Pulmonary artery endothelial cell (primary cell): ENCODE measurements at regions not wholly inside any gene's neighbourhood (a gene's known extent, or its start where the extent isn't known, plus 50 kb on each side); places are given as distances from the start of the nearest gene placed in this dataset.
"Not testable (repeated sequence)": the region's sequence is repeated elsewhere in the genome, so short reads cannot be mapped to it uniquely, and the experiment has no call there.

Experiments
- DNase-seq: peaks from one replicate; pipeline ENCODE4 v3.0.0-alpha.2; 2011; ENCODE audit warnings: low read depth, low spot score

GRCh38 chr14:66249544-66249943, 236.6 kb upstream of the CCDC196 start:
- no peak for DNase-seq

GRCh38 chr14:66254038-66254437, 232.1 kb upstream of the CCDC196 start:
- DNase-seq = no peak

- DNase-seq = no peak
Measured at GRCh38 chr14:66268802-66269334, 217.3 kb upstream of the CCDC196 start.

GRCh38 chr14:66272221-66272620, 213.9 kb upstream of the CCDC196 start:
- DNase-seq = no peak

GRCh38 chr14:66273261-66273832, 212.8 kb upstream of the CCDC196 start:
- DNase-seq = no peak

- DNase-seq = not testable (repeated sequence)
Measured at GRCh38 chr14:66278418-66278817, 207.8 kb upstream of the CCDC196 start.

GRCh38 chr14:66281036-66281776, 205.0 kb upstream of the CCDC196 start:
- no peak for DNase-seq

GRCh38 chr14:66284346-66284745, 201.8 kb upstream of the CCDC196 start:
- DNase-seq = no peak

- DNase-seq = no peak
Measured at GRCh38 chr14:66288511-66288910, 197.7 kb upstream of the CCDC196 start.

- DNase-seq = no peak
Measured at GRCh38 chr14:66291756-66292155, 194.4 kb upstream of the CCDC196 start.

- no peak for DNase-seq
Measured at GRCh38 chr14:66293533-66294105, 192.6 kb upstream of the CCDC196 start.

GRCh38 chr14:66295386-66295785, 190.8 kb upstream of the CCDC196 start:
- DNase-seq = no peak

- DNase-seq = no peak
Measured at GRCh38 chr14:66300886-66301285, 185.3 kb upstream of the CCDC196 start.

- DNase-seq = no peak
Measured at GRCh38 chr14:66306101-66306500, 180.1 kb upstream of the CCDC196 start.

GRCh38 chr14:66311058-66311457, 175.1 kb upstream of the CCDC196 start:
- no peak for DNase-seq

GRCh38 chr14:66311990-66312389, 174.2 kb upstream of the CCDC196 start:
- DNase-seq = no peak

- DNase-seq = no peak
Measured at GRCh38 chr14:66312451-66312850, 173.7 kb upstream of the CCDC196 start.

- DNase-seq = no peak
Measured at GRCh38 chr14:66315098-66315497, 171.1 kb upstream of the CCDC196 start.

GRCh38 chr14:66315548-66315947, 170.6 kb upstream of the CCDC196 start:
- no peak for DNase-seq

- DNase-seq = no peak
Measured at GRCh38 chr14:66322564-66322963, 163.6 kb upstream of the CCDC196 start.

- no peak for DNase-seq
Measured at GRCh38 chr14:66330228-66330627, 155.9 kb upstream of the CCDC196 start.

GRCh38 chr14:66330916-66331315, 155.3 kb upstream of the CCDC196 start:
- DNase-seq = no peak

GRCh38 chr14:66333293-66333692, 152.9 kb upstream of the CCDC196 start:
- not testable (repeated sequence) for DNase-seq
